ENCODE measurements at regions not wholly inside any gene's neighbourhood (a gene's known extent, or its start where the extent isn't known, plus 50 kb on each side); places are given as distances from the start of the nearest gene placed in this dataset.

DNA sequence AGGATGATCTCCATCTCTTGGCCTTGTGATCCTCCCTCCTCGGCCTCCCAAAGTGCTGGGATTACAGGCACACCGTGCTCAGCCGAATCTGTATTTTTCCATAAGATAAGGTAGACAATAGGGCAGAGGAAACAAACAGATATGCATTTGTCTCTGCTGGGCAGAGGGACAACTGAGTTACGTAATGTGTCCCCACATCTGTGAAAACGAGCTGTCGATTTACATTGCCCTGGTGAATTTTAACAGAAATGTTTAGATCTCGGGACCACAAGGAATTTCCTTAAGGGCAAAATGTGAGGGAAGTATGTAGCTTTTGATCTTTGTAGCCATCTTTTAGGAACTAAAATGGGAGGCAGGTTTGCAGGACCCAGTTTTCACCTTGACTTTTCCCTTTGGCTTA is 189.7 kb downstream of the TRIML1 start:
- no peak overlapping the region for H3K4me2 ChIP-seq
- H3K4me3 ChIP-seq, result no peak overlapping the region
- ChIA-PET POLR2A (no interaction called here), CTCF (no interaction called here)
- no peaks in the 10 kb centered on the region for H3K4me1 ChIP-seq
- H3K9me3 ChIP-seq, result no peaks in the 10 kb centered on the region
- FAIRE-seq (no peak), ATAC-seq (no peak), DNase-seq (ENCODE audit: low read depth in 1 of 2, low spot score in 1 of 2) (no peak)
- H3K27ac ChIP-seq, result no peak overlapping the region
- WGBS (ENCODE audit: missing lambda C conversion rate), result 96% methylated on average over 7 of the region's 7 CpGs
- no peak for TF ChIP-seq CEBPB (IDR thresholded peaks at IDR 0.05)
- no peak for TF ChIP-seq TP53 (CRISPR knock-in tag; IDR thresholded peaks at IDR 0.05)
- TF ChIP-seq MAFK (IDR thresholded peaks at IDR 0.05; ENCODE audit: partially characterized antibody), result no peak
- TF ChIP-seq RAD21 (conservative IDR thresholded peaks at IDR 0.05 in 1 of 2, IDR thresholded peaks at IDR 0.05 in 1 of 2), result no peak
- TF ChIP-seq CTCF (IDR thresholded peaks at IDR 0.05), result no peak
- no peak for TF ChIP-seq REST (IDR thresholded peaks at IDR 0.05)
- no peak for TF ChIP-seq RFX5 (IDR thresholded peaks at IDR 0.05)
- TF ChIP-seq MAX (IDR thresholded peaks at IDR 0.05), result no peak
- no peak for TF ChIP-seq CBX8 (IDR thresholded peaks at IDR 0.05)
- no peak for TF ChIP-seq FOSB (CRISPR knock-in tag; IDR thresholded peaks at IDR 0.05)
- TF ChIP-seq ZC3H11A (IDR thresholded peaks at IDR 0.05), result no peak

- H3K4me3 ChIP-seq, result no peak overlapping the region
- no peaks in the 10 kb centered on the region for H3K4me1 ChIP-seq
- FAIRE-seq (no peak), ATAC-seq (no peak), DNase-seq (ENCODE audit: low read depth in 1 of 2, low spot score in 1 of 2) (no peak)
- WGBS (ENCODE audit: missing lambda C conversion rate), result 81% methylated on average over 4 of the region's 4 CpGs
- POLR2A ChIA-PET, result no interaction called here
- CTCF ChIA-PET, result no interaction called here
- no peak overlapping the region for H3K27ac ChIP-seq
- H3K9me3 ChIP-seq, result no peaks in the 10 kb centered on the region
- TF ChIP-seq POLR2A (IDR thresholded peaks at IDR 0.05; ENCODE audit: low read length) (no peak), EHMT2 (IDR thresholded peaks at IDR 0.05; ENCODE audit: low read depth) (no peak), PHF8 (IDR thresholded peaks at IDR 0.05; ENCODE audit: borderline replicate concordance, low read depth) (no peak), CTCF (IDR thresholded peaks at IDR 0.05) (no peak), JUNB (IDR thresholded peaks at IDR 0.05) (no peak), ZNF302 (CRISPR knock-in tag; IDR thresholded peaks at IDR 0.05) (no peak), SREBF2 (IDR thresholded peaks at IDR 0.05) (no peak), EP300 (IDR thresholded peaks at IDR 0.05) (no peak)
- TF ChIP-seq, protein P1, sequence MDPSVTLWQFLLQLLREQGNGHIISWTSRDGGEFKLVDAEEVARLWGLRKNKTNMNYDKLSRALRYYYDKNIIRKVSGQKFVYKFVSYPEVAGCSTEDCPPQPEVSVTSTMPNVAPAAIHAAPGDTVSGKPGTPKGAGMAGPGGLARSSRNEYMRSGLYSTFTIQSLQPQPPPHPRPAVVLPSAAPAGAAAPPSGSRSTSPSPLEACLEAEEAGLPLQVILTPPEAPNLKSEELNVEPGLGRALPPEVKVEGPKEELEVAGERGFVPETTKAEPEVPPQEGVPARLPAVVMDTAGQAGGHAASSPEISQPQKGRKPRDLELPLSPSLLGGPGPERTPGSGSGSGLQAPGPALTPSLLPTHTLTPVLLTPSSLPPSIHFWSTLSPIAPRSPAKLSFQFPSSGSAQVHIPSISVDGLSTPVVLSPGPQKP (IDR thresholded peaks at IDR 0.05; ENCODE audit: low read depth, low read length), result no peak
- no peak overlapping the region for H3K4me2 ChIP-seq
These were observed 190.3 kb downstream of the TRIML1 start for GRCh38 chr4:188329521-188329920.

Data from A549 (cell line).